ENCODE measurements at regions not wholly inside any gene's neighbourhood (a gene's known extent, or its start where the extent isn't known, plus 50 kb on each side); places are given as distances from the start of the nearest gene placed in this dataset.

- TF ChIP-seq, protein P1, sequence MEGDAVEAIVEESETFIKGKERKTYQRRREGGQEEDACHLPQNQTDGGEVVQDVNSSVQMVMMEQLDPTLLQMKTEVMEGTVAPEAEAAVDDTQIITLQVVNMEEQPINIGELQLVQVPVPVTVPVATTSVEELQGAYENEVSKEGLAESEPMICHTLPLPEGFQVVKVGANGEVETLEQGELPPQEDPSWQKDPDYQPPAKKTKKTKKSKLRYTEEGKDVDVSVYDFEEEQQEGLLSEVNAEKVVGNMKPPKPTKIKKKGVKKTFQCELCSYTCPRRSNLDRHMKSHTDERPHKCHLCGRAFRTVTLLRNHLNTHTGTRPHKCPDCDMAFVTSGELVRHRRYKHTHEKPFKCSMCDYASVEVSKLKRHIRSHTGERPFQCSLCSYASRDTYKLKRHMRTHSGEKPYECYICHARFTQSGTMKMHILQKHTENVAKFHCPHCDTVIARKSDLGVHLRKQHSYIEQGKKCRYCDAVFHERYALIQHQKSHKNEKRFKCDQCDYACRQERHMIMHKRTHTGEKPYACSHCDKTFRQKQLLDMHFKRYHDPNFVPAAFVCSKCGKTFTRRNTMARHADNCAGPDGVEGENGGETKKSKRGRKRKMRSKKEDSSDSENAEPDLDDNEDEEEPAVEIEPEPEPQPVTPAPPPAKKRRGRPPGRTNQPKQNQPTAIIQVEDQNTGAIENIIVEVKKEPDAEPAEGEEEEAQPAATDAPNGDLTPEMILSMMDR (IDR thresholded peaks at IDR 0.05): no peak
- no peak for TF ChIP-seq POLR2A (IDR thresholded peaks at IDR 0.05)
Measured at GRCh38 chr5:117434254-117434653, 859.6 kb upstream of the SEMA6A start.

All from thyroid gland (tissue), 4 donors.